Esophagus squamous epithelium (tissue), 4 donors: ENCODE measurements at regions not wholly inside any gene's neighbourhood (a gene's known extent, or its start where the extent isn't known, plus 50 kb on each side); places are given as distances from the start of the nearest gene placed in this dataset.
"Not testable (repeated sequence)": the region's sequence is repeated elsewhere in the genome, so short reads cannot be mapped to it uniquely, and the experiment has no call there.

Source experiments
- POLR2A ChIP-seq, 4 donors: fragments of 450-650 bp; IDR thresholded peaks; one replicate each; pipeline ENCODE4 v1.6.1; 2017; ENCODE audit warnings: antibody characterized with exemption in 4 of 4, mild to moderate bottlenecking in 4 of 4, moderate library complexity in 3 of 4
- TF ChIP-seq, protein P1 (sequence below), 6 experiments: fragments of 450-650 bp in 4 of 6; fragments of 200-600 bp in 2 of 6; sonication (generic) in 2 of 6; IDR thresholded peaks; one replicate each; pipeline ENCODE4 v1.5.1; 2016 to 2019; ENCODE audit warnings: antibody characterized with exemption in 6 of 6, mild to moderate bottlenecking in 4 of 6, moderate library complexity in 4 of 6

DNA sequence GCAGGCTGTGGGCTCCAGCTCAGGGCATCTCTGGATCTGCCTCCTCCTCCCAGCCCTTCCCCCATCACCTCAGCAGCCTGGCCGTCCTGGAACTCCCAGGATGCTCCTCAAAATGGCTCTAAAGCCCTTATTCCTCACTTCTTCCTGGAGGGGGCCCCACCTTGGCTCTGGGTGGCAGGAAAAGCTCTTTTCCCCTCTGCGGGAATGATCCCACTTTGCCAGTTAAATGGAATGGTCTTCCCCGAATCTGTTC, 79.1 kb upstream of the GOLGA6L4 start:
- TF ChIP-seq, protein P1, sequence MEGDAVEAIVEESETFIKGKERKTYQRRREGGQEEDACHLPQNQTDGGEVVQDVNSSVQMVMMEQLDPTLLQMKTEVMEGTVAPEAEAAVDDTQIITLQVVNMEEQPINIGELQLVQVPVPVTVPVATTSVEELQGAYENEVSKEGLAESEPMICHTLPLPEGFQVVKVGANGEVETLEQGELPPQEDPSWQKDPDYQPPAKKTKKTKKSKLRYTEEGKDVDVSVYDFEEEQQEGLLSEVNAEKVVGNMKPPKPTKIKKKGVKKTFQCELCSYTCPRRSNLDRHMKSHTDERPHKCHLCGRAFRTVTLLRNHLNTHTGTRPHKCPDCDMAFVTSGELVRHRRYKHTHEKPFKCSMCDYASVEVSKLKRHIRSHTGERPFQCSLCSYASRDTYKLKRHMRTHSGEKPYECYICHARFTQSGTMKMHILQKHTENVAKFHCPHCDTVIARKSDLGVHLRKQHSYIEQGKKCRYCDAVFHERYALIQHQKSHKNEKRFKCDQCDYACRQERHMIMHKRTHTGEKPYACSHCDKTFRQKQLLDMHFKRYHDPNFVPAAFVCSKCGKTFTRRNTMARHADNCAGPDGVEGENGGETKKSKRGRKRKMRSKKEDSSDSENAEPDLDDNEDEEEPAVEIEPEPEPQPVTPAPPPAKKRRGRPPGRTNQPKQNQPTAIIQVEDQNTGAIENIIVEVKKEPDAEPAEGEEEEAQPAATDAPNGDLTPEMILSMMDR (IDR thresholded peaks at IDR 0.05): not testable (repeated sequence)
- TF ChIP-seq POLR2A (IDR thresholded peaks at IDR 0.05): not testable (repeated sequence)
